K562 (cell line): ENCODE measurements at regions not wholly inside any gene's neighbourhood (a gene's known extent, or its start where the extent isn't known, plus 50 kb on each side); places are given as distances from the start of the nearest gene placed in this dataset.

Source experiments
- DPF2 ChIP-seq: fragments of 450-650 bp; IDR thresholded peaks from 2 replicates; pipeline ENCODE4 v1.6.1; 2016
- EP300 ChIP-seq: IDR thresholded peaks from 2 replicates; pipeline ENCODE4 v1.6.1; 2012; ENCODE audit warnings: low read length, improper control_type of control experiment
- MAX ChIP-seq: sonication (generic); formaldehyde crosslinking; IDR thresholded peaks from 2 replicates; pipeline ENCODE4 v1.9.0; 2022; ENCODE audit warnings: mild to moderate bottlenecking, missing genetic modification reagents
- PATZ1 ChIP-seq: fragments of 250-450 bp; sonication (Bioruptor Pico); IDR thresholded peaks from 2 replicates; pipeline ENCODE4 v1.5.0; 2020; ENCODE audit warnings: mild to moderate bottlenecking, borderline replicate concordance
- POLR2AphosphoS5 ChIP-seq: IDR thresholded peaks from 2 replicates; pipeline ENCODE4 v1.6.1; 2011; ENCODE audit warnings: mild to moderate bottlenecking, low read depth, low read length, moderate library complexity; ENCODE audit not compliant: control insufficient read depth, insufficient read depth
- RAD21 ChIP-seq, 2 experiments: fragments of 250-450 bp in 1 of 2; fragments of 450-650 bp in 1 of 2; sonication (Bioruptor Pico) in 1 of 2; formaldehyde crosslinking in 1 of 2; IDR thresholded peaks in 1 of 2; conservative IDR thresholded peaks in 1 of 2; 2 replicates each; pipeline versions ENCODE4 v1.4.0 to v1.8.0; 2020 to 2022; ENCODE audit warnings: mild to moderate bottlenecking in 2 of 2, moderate library complexity in 1 of 2
- RFX5 ChIP-seq: IDR thresholded peaks from 2 replicates; pipeline ENCODE4 v1.6.1; 2011; ENCODE audit warnings: low read depth, mild to moderate bottlenecking, improper control_type of control experiment, low read length
- SMAD1 ChIP-seq: fragments of 150-350 bp; IDR thresholded peaks from 2 replicates; pipeline ENCODE4 v1.6.1; 2014; ENCODE audit warnings: low read length, low read depth; ENCODE audit not compliant: partially characterized antibody
- TAL1 ChIP-seq: fragments of 450-650 bp; IDR thresholded peaks from 2 replicates; pipeline ENCODE4 v1.6.1; 2016; ENCODE audit warnings: mild to moderate bottlenecking
- ZNF584 ChIP-seq: fragments of 200-800 bp; sonication (Bioruptor generic); IDR thresholded peaks from 2 replicates; pipeline ENCODE4 v1.6.1; 2016; ENCODE audit warnings: low read depth, mild to moderate bottlenecking, missing genetic modification characterization, missing compliant biosample characterization
- TF ChIP-seq, protein P1 (sequence below): sonication (generic); formaldehyde crosslinking; IDR thresholded peaks from 2 replicates; pipeline ENCODE4 v1.8.1; 2023; ENCODE audit warnings: mild to moderate bottlenecking, missing genetic modification reagents, moderate library complexity
- TF ChIP-seq, protein P2 (sequence below), 3 experiments: IDR thresholded peaks in 2 of 3; conservative IDR thresholded peaks in 1 of 3; 2 replicates each; pipeline ENCODE4 v1.5.1; 2011 to 2012; ENCODE audit warnings: low read length in 3 of 3, mild to moderate bottlenecking in 3 of 3, control low read depth in 2 of 3, improper control_type of control experiment in 1 of 3, inconsistent platforms in 1 of 3, low read depth in 1 of 3, mixed read lengths in 1 of 3, moderate library complexity in 1 of 3; ENCODE audit not compliant: insufficient read depth in 2 of 3
- TF ChIP-seq, protein P3 (sequence below): fragments of 250-450 bp; sonication (Bioruptor Pico); IDR thresholded peaks from 2 replicates; pipeline ENCODE4 v1.4.0; 2020; ENCODE audit warnings: mild to moderate bottlenecking, moderate library complexity
- TF ChIP-seq, protein P4 (sequence below), 2 experiments: fragments of 450-650 bp in 1 of 2; sonication (generic) in 1 of 2; formaldehyde crosslinking in 1 of 2; IDR thresholded peaks in 1 of 2; conservative IDR thresholded peaks in 1 of 2; 2 replicates each; pipeline versions ENCODE4 v1.6.1 to v1.8.1; 2016 to 2023; ENCODE audit warnings: mild to moderate bottlenecking in 2 of 2, moderate library complexity in 2 of 2, inconsistent platforms in 1 of 2, missing genetic modification reagents in 1 of 2

- TF ChIP-seq TAL1, result no peak
- no peak for TF ChIP-seq RFX5
- no peak for TF ChIP-seq MAX (CRISPR knock-in tag)
- TF ChIP-seq, protein P1, sequence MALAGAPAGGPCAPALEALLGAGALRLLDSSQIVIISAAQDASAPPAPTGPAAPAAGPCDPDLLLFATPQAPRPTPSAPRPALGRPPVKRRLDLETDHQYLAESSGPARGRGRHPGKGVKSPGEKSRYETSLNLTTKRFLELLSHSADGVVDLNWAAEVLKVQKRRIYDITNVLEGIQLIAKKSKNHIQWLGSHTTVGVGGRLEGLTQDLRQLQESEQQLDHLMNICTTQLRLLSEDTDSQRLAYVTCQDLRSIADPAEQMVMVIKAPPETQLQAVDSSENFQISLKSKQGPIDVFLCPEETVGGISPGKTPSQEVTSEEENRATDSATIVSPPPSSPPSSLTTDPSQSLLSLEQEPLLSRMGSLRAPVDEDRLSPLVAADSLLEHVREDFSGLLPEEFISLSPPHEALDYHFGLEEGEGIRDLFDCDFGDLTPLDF (CRISPR knock-in tag), result no peak
- TF ChIP-seq PATZ1, result no peak
- TF ChIP-seq, protein P2, sequence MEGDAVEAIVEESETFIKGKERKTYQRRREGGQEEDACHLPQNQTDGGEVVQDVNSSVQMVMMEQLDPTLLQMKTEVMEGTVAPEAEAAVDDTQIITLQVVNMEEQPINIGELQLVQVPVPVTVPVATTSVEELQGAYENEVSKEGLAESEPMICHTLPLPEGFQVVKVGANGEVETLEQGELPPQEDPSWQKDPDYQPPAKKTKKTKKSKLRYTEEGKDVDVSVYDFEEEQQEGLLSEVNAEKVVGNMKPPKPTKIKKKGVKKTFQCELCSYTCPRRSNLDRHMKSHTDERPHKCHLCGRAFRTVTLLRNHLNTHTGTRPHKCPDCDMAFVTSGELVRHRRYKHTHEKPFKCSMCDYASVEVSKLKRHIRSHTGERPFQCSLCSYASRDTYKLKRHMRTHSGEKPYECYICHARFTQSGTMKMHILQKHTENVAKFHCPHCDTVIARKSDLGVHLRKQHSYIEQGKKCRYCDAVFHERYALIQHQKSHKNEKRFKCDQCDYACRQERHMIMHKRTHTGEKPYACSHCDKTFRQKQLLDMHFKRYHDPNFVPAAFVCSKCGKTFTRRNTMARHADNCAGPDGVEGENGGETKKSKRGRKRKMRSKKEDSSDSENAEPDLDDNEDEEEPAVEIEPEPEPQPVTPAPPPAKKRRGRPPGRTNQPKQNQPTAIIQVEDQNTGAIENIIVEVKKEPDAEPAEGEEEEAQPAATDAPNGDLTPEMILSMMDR (IDR thresholded peaks at IDR 0.05 in 2 of 3, conservative IDR thresholded peaks at IDR 0.05 in 1 of 3; ENCODE audit: insufficient read depth in 2 of 3, low read depth in 1 of 3, low read length in 3 of 3), result no peak
- no peak for TF ChIP-seq SMAD1
- no peak for TF ChIP-seq POLR2AphosphoS5
- TF ChIP-seq DPF2, result no peak
- TF ChIP-seq RAD21 (CRISPR knock-in tag; conservative IDR thresholded peaks at IDR 0.05 in 1 of 2, IDR thresholded peaks at IDR 0.05 in 1 of 2), result no peak
- TF ChIP-seq, protein P3, sequence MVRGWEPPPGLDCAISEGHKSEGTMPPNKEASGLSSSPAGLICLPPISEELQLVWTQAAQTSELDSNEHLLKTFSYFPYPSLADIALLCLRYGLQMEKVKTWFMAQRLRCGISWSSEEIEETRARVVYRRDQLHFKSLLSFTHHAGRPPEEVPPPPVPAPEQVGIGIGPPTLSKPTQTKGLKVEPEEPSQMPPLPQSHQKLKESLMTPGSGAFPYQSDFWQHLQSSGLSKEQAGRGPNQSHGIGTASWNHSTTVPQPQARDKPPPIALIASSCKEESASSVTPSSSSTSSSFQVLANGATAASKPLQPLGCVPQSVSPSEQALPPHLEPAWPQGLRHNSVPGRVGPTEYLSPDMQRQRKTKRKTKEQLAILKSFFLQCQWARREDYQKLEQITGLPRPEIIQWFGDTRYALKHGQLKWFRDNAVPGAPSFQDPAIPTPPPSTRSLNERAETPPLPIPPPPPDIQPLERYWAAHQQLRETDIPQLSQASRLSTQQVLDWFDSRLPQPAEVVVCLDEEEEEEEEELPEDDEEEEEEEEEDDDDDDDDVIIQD (CRISPR knock-in tag), result no peak
- TF ChIP-seq, protein P4, sequence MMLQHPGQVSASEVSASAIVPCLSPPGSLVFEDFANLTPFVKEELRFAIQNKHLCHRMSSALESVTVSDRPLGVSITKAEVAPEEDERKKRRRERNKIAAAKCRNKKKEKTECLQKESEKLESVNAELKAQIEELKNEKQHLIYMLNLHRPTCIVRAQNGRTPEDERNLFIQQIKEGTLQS (IDR thresholded peaks at IDR 0.05), result no peak
- TF ChIP-seq, protein P4 (CRISPR knock-in tag; conservative IDR thresholded peaks at IDR 0.05), result no peak
- TF ChIP-seq ZNF584, result no peak
- TF ChIP-seq EP300, result no peak
Observed at GRCh38 chr15:95580121-95580520, 750.4 kb upstream of the NR2F2 start.
